ENCODE measurements at regions not wholly inside any gene's neighbourhood (a gene's known extent, or its start where the extent isn't known, plus 50 kb on each side); places are given as distances from the start of the nearest gene placed in this dataset.

DNA sequence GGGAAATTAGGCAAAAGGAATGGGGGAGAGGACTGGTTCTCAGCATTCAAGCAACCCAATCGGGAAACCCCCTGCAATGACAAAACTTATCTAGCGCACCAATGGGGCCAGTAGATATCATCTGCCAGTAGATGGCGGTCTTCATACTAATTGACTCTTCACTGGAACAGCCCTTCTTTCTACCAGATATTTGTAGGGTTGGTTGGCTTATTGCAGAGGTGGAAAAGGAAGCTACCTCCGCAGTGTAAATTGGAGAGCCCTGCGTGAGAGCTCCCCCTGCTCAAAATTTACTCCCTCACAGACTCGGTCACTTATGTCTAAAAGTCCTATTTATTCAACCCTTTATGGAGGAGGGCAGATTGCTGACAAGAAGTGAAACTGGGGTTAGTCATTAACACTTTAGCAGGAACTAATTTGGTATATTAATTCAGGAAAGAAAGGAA is 166.1 kb upstream of the CCND2 start:
- no peak overlapping the region for H4K91ac ChIP-seq (ENCODE audit: low read length)
- no peak overlapping the region for H3K18ac ChIP-seq (ENCODE audit: low read depth in 1 of 2, low read length in 2 of 2)
- no peaks in the 10 kb centered on the region for H3K36me3 ChIP-seq (ENCODE audit: control insufficient read depth in 1 of 2, insufficient read depth in 2 of 2, low read depth in 1 of 2, low read length in 2 of 2)
- DNase-seq, result peak; percentile 80
- H3K4ac ChIP-seq (ENCODE audit: low read depth in 1 of 2, low read length in 2 of 2), result no peak overlapping the region
- no peaks in the 10 kb centered on the region for H3K9me3 ChIP-seq (ENCODE audit: control insufficient read depth, low read length)
- H2BK15ac ChIP-seq (ENCODE audit: low read depth, poor library complexity, severe bottlenecking), result no peak overlapping the region
- WGBS, result 55% methylated on average over 3 of the region's 6 CpGs
- peaks cover 3% of the 10 kb centered on the region for H3K4me1 ChIP-seq (ENCODE audit: control insufficient read depth, insufficient read depth, low read depth, low read length)
- H3K9ac ChIP-seq (ENCODE audit: low read length), result no peak overlapping the region
- no peak overlapping the region for H2BK12ac ChIP-seq (ENCODE audit: low read length in 2 of 2)
- no peak overlapping the region for H3K4me3 ChIP-seq (ENCODE audit: insufficient read depth in 1 of 2, low read depth in 1 of 2, low read length in 2 of 2)
- H2AK5ac ChIP-seq (ENCODE audit: low read length, severe bottlenecking), result no peak overlapping the region
- peaks cover 13 to 45% of the 10 kb centered on the region in 2 experiments for H3K27me3 ChIP-seq (ENCODE audit: control insufficient read depth in 1 of 2, insufficient read depth in 1 of 2, low read length in 2 of 2)
- no peak overlapping the region for H2AFZ ChIP-seq (ENCODE audit: low read depth, low read length)
- no peak overlapping the region for H3K23ac ChIP-seq (ENCODE audit: low read length in 2 of 2)
- no peak overlapping the region for H4K8ac ChIP-seq (ENCODE audit: low read length)
- no peak overlapping the region for H2BK5ac ChIP-seq (ENCODE audit: low read depth, low read length, poor library complexity, severe bottlenecking)
- no peaks in the 10 kb centered on the region for H3K79me1 ChIP-seq (replicated peaks; ENCODE audit: low read length, poor library complexity, severe bottlenecking)
- no peak overlapping the region for H2BK120ac ChIP-seq (ENCODE audit: low read depth, low read length)
- H3K27ac ChIP-seq (ENCODE audit: low read length, poor library complexity, severe bottlenecking), result no peak overlapping the region
- H3K14ac ChIP-seq (ENCODE audit: low read length in 2 of 2), result no peak overlapping the region
- no peak overlapping the region for H3K4me2 ChIP-seq (ENCODE audit: low read length, poor library complexity, severe bottlenecking)

DNA sequence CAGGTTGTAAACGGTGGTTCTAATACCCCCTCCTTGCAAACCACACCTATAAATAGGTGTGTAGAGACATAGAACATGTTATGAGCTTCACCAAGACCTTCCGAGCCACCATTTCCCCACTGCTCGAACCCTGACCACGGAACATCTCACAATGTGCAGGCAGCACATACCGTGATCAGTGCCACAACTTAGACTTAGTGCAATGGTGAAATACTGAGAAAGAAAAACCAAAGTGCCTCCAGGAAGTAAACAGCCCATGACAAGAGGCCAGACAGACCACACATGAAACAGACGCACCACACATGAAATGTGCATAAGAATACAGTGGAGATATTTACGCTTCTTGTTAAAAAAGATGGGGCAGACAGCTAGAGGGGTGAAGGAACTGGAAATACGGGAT is 166.9 kb upstream of the CCND2 start:
- Histone ChIP-seq H3K18ac (ENCODE audit: low read depth in 1 of 2, low read length in 2 of 2) (no peak overlapping the region), H2BK12ac (ENCODE audit: low read length in 2 of 2) (no peak overlapping the region), H3K4me1 (ENCODE audit: control insufficient read depth, insufficient read depth, low read depth, low read length) (peaks cover 3% of the 10 kb centered on the region)

DNA sequence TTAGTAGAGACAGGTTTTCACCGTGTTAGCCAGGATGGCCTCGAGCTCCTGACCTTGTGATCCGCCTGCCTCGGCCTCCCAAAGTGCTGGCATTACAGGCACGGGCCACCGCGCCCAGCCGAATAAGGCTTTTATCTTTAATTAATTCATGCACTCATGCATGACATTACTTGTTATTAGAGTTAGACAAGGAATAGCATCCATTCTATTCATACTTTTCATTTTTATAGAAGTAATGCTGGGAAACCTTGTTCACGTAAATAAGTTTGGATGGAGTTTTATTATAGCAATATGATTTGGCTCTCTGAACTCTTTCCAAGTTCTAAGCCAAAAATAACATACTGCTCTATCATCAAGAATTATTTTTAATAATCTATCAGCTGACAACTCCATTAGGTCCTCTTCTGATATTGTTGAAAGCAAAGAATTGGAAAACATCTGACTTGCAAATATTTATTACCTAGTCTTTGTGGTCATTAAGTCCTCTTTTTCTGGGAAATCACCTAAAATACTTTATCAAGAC is 168.8 kb upstream of the CCND2 start:
- Histone ChIP-seq H3K9ac (ENCODE audit: low read length) (no peak overlapping the region), H2BK5ac (ENCODE audit: low read depth, low read length, poor library complexity, severe bottlenecking) (no peak overlapping the region), H2BK120ac (ENCODE audit: low read depth, low read length) (no peak overlapping the region), H3K23ac (ENCODE audit: low read length in 2 of 2) (no peak overlapping the region), H3K27ac (ENCODE audit: low read length, poor library complexity, severe bottlenecking) (no peak overlapping the region), H3K18ac (ENCODE audit: low read depth in 1 of 2, low read length in 2 of 2) (no peak overlapping the region), H3K27me3 (ENCODE audit: control insufficient read depth in 1 of 2, insufficient read depth in 1 of 2, low read length in 2 of 2) (peaks cover 13 to 35% of the 10 kb centered on the region in 2 experiments), H3K4ac (ENCODE audit: low read depth in 1 of 2, low read length in 2 of 2) (no peak overlapping the region), H3K4me1 (ENCODE audit: control insufficient read depth, insufficient read depth, low read depth, low read length) (peaks cover 3% of the 10 kb centered on the region), H2AFZ (ENCODE audit: low read depth, low read length) (no peak overlapping the region), H2AK5ac (ENCODE audit: low read length, severe bottlenecking) (no peak overlapping the region), H3K79me1 (replicated peaks; ENCODE audit: low read length, poor library complexity, severe bottlenecking) (no peaks in the 10 kb centered on the region), H3K9me3 (ENCODE audit: control insufficient read depth, low read length) (no peaks in the 10 kb centered on the region), H3K4me3 (ENCODE audit: insufficient read depth in 1 of 2, low read depth in 1 of 2, low read length in 2 of 2) (no peak overlapping the region), H2BK15ac (ENCODE audit: low read depth, poor library complexity, severe bottlenecking) (no peak overlapping the region), H3K14ac (ENCODE audit: low read length in 2 of 2) (no peak overlapping the region), H4K91ac (ENCODE audit: low read length) (no peak overlapping the region), H3K36me3 (ENCODE audit: control insufficient read depth in 1 of 2, insufficient read depth in 2 of 2, low read depth in 1 of 2, low read length in 2 of 2) (no peaks in the 10 kb centered on the region), H2BK12ac (ENCODE audit: low read length in 2 of 2) (no peak overlapping the region), H3K4me2 (ENCODE audit: low read length, poor library complexity, severe bottlenecking) (no peak overlapping the region), H4K8ac (ENCODE audit: low read length) (no peak overlapping the region)
- no peak for DNase-seq
- 89% methylated on average over 5 of the region's 9 CpGs for WGBS

More for the DNA sequence above, 166.9 kb upstream of the CCND2 start:
- DNase-seq, result no peak
- Histone ChIP-seq H3K23ac (ENCODE audit: low read length in 2 of 2) (no peak overlapping the region), H2BK15ac (ENCODE audit: low read depth, poor library complexity, severe bottlenecking) (no peak overlapping the region), H2AK5ac (ENCODE audit: low read length, severe bottlenecking) (no peak overlapping the region), H3K9ac (ENCODE audit: low read length) (no peak overlapping the region), H3K27ac (ENCODE audit: low read length, poor library complexity, severe bottlenecking) (no peak overlapping the region), H3K4ac (ENCODE audit: low read depth in 1 of 2, low read length in 2 of 2) (no peak overlapping the region), H3K79me1 (replicated peaks; ENCODE audit: low read length, poor library complexity, severe bottlenecking) (no peaks in the 10 kb centered on the region), H4K91ac (ENCODE audit: low read length) (no peak overlapping the region), H4K8ac (ENCODE audit: low read length) (no peak overlapping the region), H2BK5ac (ENCODE audit: low read depth, low read length, poor library complexity, severe bottlenecking) (no peak overlapping the region), H3K36me3 (ENCODE audit: control insufficient read depth in 1 of 2, insufficient read depth in 2 of 2, low read depth in 1 of 2, low read length in 2 of 2) (no peaks in the 10 kb centered on the region), H2AFZ (ENCODE audit: low read depth, low read length) (no peak overlapping the region), H3K14ac (ENCODE audit: low read length in 2 of 2) (no peak overlapping the region), H3K4me3 (ENCODE audit: insufficient read depth in 1 of 2, low read depth in 1 of 2, low read length in 2 of 2) (no peak overlapping the region), H2BK120ac (ENCODE audit: low read depth, low read length) (no peak overlapping the region), H3K4me2 (ENCODE audit: low read length, poor library complexity, severe bottlenecking) (no peak overlapping the region), H3K9me3 (ENCODE audit: control insufficient read depth, low read length) (no peaks in the 10 kb centered on the region), H3K27me3 (ENCODE audit: control insufficient read depth in 1 of 2, insufficient read depth in 1 of 2, low read length in 2 of 2) (peaks cover 13 to 37% of the 10 kb centered on the region in 2 experiments)
- 84% methylated on average over 8 of the region's 8 CpGs for WGBS

DNA sequence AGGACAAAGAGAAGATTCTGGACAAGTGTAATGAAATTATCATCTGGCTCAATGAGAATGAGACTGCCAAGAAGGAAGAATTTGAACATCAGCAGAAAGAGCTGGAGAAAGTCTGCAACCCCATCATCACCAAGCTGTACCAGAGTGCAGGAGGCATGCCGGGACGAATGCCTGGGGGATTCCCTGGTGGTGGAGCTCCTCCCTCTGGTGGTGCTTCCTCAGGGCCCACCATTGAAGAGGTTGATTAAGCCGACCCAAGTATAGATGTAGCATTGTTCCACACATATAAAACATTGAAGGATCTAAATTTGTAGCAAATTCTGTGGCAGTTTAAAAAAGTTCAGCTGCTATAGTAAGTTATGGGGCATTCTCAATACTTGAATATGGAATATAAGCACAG is 174.3 kb upstream of the CCND2 start:
- H3K9me3 ChIP-seq (ENCODE audit: control insufficient read depth, low read length), result no peaks in the 10 kb centered on the region
- 33% methylated on average over 2 of the region's 3 CpGs for WGBS

More for the DNA sequence above, 174.3 kb upstream of the CCND2 start:
- H3K27ac ChIP-seq (ENCODE audit: low read length, poor library complexity, severe bottlenecking), result no peak overlapping the region
- no peak overlapping the region for H3K4ac ChIP-seq (ENCODE audit: low read depth in 1 of 2, low read length in 2 of 2)
- H2BK120ac ChIP-seq (ENCODE audit: low read depth, low read length), result no peak overlapping the region
- no peak overlapping the region for H2AFZ ChIP-seq (ENCODE audit: low read depth, low read length)
- H4K91ac ChIP-seq (ENCODE audit: low read length), result no peak overlapping the region
- no peak overlapping the region for H2BK5ac ChIP-seq (ENCODE audit: low read depth, low read length, poor library complexity, severe bottlenecking)
- H2AK5ac ChIP-seq (ENCODE audit: low read length, severe bottlenecking), result no peak overlapping the region
- H3K4me1 ChIP-seq (ENCODE audit: control insufficient read depth, insufficient read depth, low read depth, low read length), result no peaks in the 10 kb centered on the region
- no peak overlapping the region for H3K4me3 ChIP-seq (ENCODE audit: insufficient read depth in 1 of 2, low read depth in 1 of 2, low read length in 2 of 2)
- no peak overlapping the region for H3K14ac ChIP-seq (ENCODE audit: low read length in 2 of 2)
- no peak overlapping the region for H4K8ac ChIP-seq (ENCODE audit: low read length)
- no peak overlapping the region for H2BK15ac ChIP-seq (ENCODE audit: low read depth, poor library complexity, severe bottlenecking)
- H2BK12ac ChIP-seq (ENCODE audit: low read length in 2 of 2), result no peak overlapping the region
- peaks cover 13 to 31% of the 10 kb centered on the region in 2 experiments for H3K27me3 ChIP-seq (ENCODE audit: control insufficient read depth in 1 of 2, insufficient read depth in 1 of 2, low read length in 2 of 2)
- no peaks in the 10 kb centered on the region for H3K79me1 ChIP-seq (replicated peaks; ENCODE audit: low read length, poor library complexity, severe bottlenecking)
- no peak overlapping the region for H3K9ac ChIP-seq (ENCODE audit: low read length)
- DNase-seq, result no peak
- no peak overlapping the region for H3K18ac ChIP-seq (ENCODE audit: low read depth in 1 of 2, low read length in 2 of 2)
- H3K36me3 ChIP-seq (ENCODE audit: control insufficient read depth in 1 of 2, insufficient read depth in 2 of 2, low read depth in 1 of 2, low read length in 2 of 2), result no peaks in the 10 kb centered on the region
- no peak overlapping the region for H3K23ac ChIP-seq (ENCODE audit: low read length in 2 of 2)
- H3K4me2 ChIP-seq (ENCODE audit: low read length, poor library complexity, severe bottlenecking), result no peak overlapping the region

Data from mesenchymal stem cell (in vitro differentiated cells and primary cell).